ENCODE measurements at regions not wholly inside any gene's neighbourhood (a gene's known extent, or its start where the extent isn't known, plus 50 kb on each side); places are given as distances from the start of the nearest gene placed in this dataset.

- no peaks in the 10 kb centered on the region for H3K36me3 ChIP-seq (ENCODE audit: control insufficient read depth in 4 of 4, insufficient read depth in 4 of 4, low read length in 3 of 4)
- 57% methylated on average over 10 of the region's 10 CpGs for WGBS (ENCODE audit: insufficient coverage)
- DNase-seq, result peak; percentile 10 to 23 (median 18)
- H3K9me3 ChIP-seq (ENCODE audit: control extremely low read depth in 1 of 5, control insufficient read depth in 4 of 5, insufficient read depth in 2 of 5, low read depth in 1 of 5, low read length in 4 of 5), result no peaks in the 10 kb centered on the region
- POLR2A ChIA-PET, result no interaction called here
- H3K27ac ChIP-seq (ENCODE audit: insufficient read depth in 1 of 2, low read depth in 1 of 2, low read length in 2 of 2, poor library complexity in 1 of 2, severe bottlenecking in 2 of 2), result no peak overlapping the region
- H3K27me3 ChIP-seq (replicated peaks in 2 of 5; ENCODE audit: control insufficient read depth in 4 of 5, insufficient read depth in 5 of 5, low read length in 4 of 5), result peaks cover 0 to 11% (median 0%) of the 10 kb centered on the region in 5 experiments
- CTCF ChIA-PET, result interaction anchor here (1.3 to 1.5 kb wide), 3 partner anchors 25 to 147 kb away, joined by 3 to 5 read pairs (median 4); no protein-coding TSS in a partner anchor
- no peaks in the 10 kb centered on the region for H3K4me1 ChIP-seq (ENCODE audit: control extremely low read depth in 1 of 4, control insufficient read depth in 4 of 4, insufficient read depth in 4 of 4, low read length in 3 of 4)
- no peak overlapping the region for H3K4me3 ChIP-seq (ENCODE audit: control insufficient read depth in 1 of 7, extremely low read depth in 1 of 7, insufficient read depth in 4 of 7, low read depth in 2 of 7, low read length in 6 of 7)
Observed at GRCh38 chr17:36755586-36755985, 154.2 kb downstream of the MRM1 start.

GRCh38 chr17:36756695-36757094, 155.3 kb downstream of the MRM1 start:
- 86% methylated on average over 1 of the region's 3 CpGs for WGBS (ENCODE audit: insufficient coverage)
- CTCF ChIA-PET, result interaction anchor here (1.0 kb wide), 1 partner anchor 27 kb away, joined by 3 read pairs; no protein-coding TSS in a partner anchor
- Histone ChIP-seq H3K4me3 (ENCODE audit: control insufficient read depth in 1 of 7, extremely low read depth in 1 of 7, insufficient read depth in 4 of 7, low read depth in 2 of 7, low read length in 6 of 7) (no peak overlapping the region), H3K9me3 (ENCODE audit: control extremely low read depth in 1 of 5, control insufficient read depth in 4 of 5, insufficient read depth in 2 of 5, low read depth in 1 of 5, low read length in 4 of 5) (no peaks in the 10 kb centered on the region), H3K36me3 (ENCODE audit: control insufficient read depth in 4 of 4, insufficient read depth in 4 of 4, low read length in 3 of 4) (no peaks in the 10 kb centered on the region), H3K27me3 (replicated peaks in 2 of 5; ENCODE audit: control insufficient read depth in 4 of 5, insufficient read depth in 5 of 5, low read length in 4 of 5) (peaks cover 0 to 11% (median 0%) of the 10 kb centered on the region in 5 experiments), H3K27ac (ENCODE audit: insufficient read depth in 1 of 2, low read depth in 1 of 2, low read length in 2 of 2, poor library complexity in 1 of 2, severe bottlenecking in 2 of 2) (no peak overlapping the region), H3K4me1 (ENCODE audit: control extremely low read depth in 1 of 4, control insufficient read depth in 4 of 4, insufficient read depth in 4 of 4, low read length in 3 of 4) (no peaks in the 10 kb centered on the region)
- POLR2A ChIA-PET, result no interaction called here
- no peak for DNase-seq

GRCh38 chr17:36760425-36760824, 159.0 kb downstream of the MRM1 start:
- ChIA-PET CTCF (interaction anchor here (0.9 kb wide), 1 partner anchor 53 kb away, joined by 3 read pairs; no protein-coding TSS in a partner anchor), POLR2A (no interaction called here)
- WGBS (ENCODE audit: insufficient coverage), result 82% methylated on average over 4 of the region's 5 CpGs
- Histone ChIP-seq H3K4me3 (ENCODE audit: control insufficient read depth in 1 of 7, extremely low read depth in 1 of 7, insufficient read depth in 4 of 7, low read depth in 2 of 7, low read length in 6 of 7) (no peak overlapping the region), H3K27me3 (replicated peaks in 2 of 5; ENCODE audit: control insufficient read depth in 4 of 5, insufficient read depth in 5 of 5, low read length in 4 of 5) (peaks cover 0 to 5% (median 0%) of the 10 kb centered on the region in 5 experiments), H3K36me3 (ENCODE audit: control insufficient read depth in 4 of 4, insufficient read depth in 4 of 4, low read length in 3 of 4) (no peaks in the 10 kb centered on the region), H3K9me3 (ENCODE audit: control extremely low read depth in 1 of 5, control insufficient read depth in 4 of 5, insufficient read depth in 2 of 5, low read depth in 1 of 5, low read length in 4 of 5) (no peaks in the 10 kb centered on the region), H3K27ac (ENCODE audit: insufficient read depth in 1 of 2, low read depth in 1 of 2, low read length in 2 of 2, poor library complexity in 1 of 2, severe bottlenecking in 2 of 2) (no peak overlapping the region), H3K4me1 (ENCODE audit: control extremely low read depth in 1 of 4, control insufficient read depth in 4 of 4, insufficient read depth in 4 of 4, low read length in 3 of 4) (peaks cover 0 to 12% (median 7%) of the 10 kb centered on the region in 4 experiments)
- no peak for DNase-seq

GRCh38 chr17:36761203-36761950, 160.0 kb downstream of the MRM1 start:
- Histone ChIP-seq H3K36me3 (ENCODE audit: control insufficient read depth in 4 of 4, insufficient read depth in 4 of 4, low read length in 3 of 4) (no peaks in the 10 kb centered on the region), H3K4me3 (ENCODE audit: control insufficient read depth in 1 of 7, extremely low read depth in 1 of 7, insufficient read depth in 4 of 7, low read depth in 2 of 7, low read length in 6 of 7) (no peak overlapping the region), H3K9me3 (ENCODE audit: control extremely low read depth in 1 of 5, control insufficient read depth in 4 of 5, insufficient read depth in 2 of 5, low read depth in 1 of 5, low read length in 4 of 5) (no peaks in the 10 kb centered on the region), H3K4me1 (ENCODE audit: control extremely low read depth in 1 of 4, control insufficient read depth in 4 of 4, insufficient read depth in 4 of 4, low read length in 3 of 4) (peaks cover 0 to 12% (median 7%) of the 10 kb centered on the region in 4 experiments), H3K27me3 (replicated peaks in 2 of 5; ENCODE audit: control insufficient read depth in 4 of 5, insufficient read depth in 5 of 5, low read length in 4 of 5) (peaks cover 0 to 5% (median 0%) of the 10 kb centered on the region in 5 experiments), H3K27ac (ENCODE audit: insufficient read depth in 1 of 2, low read depth in 1 of 2, low read length in 2 of 2, poor library complexity in 1 of 2, severe bottlenecking in 2 of 2) (no peak overlapping the region)
- ChIA-PET CTCF (no interaction called here), POLR2A (no interaction called here)
- 90% methylated on average over 18 of the region's 26 CpGs for WGBS (ENCODE audit: insufficient coverage)
- no peak for DNase-seq

GRCh38 chr17:36765436-36766043, 164.2 kb downstream of the MRM1 start:
- CTCF ChIA-PET, result no interaction called here
- no peak overlapping the region for H3K4me3 ChIP-seq (ENCODE audit: control insufficient read depth in 1 of 7, extremely low read depth in 1 of 7, insufficient read depth in 4 of 7, low read depth in 2 of 7, low read length in 6 of 7)
- no peak overlapping the region for H3K27ac ChIP-seq (ENCODE audit: insufficient read depth in 1 of 2, low read depth in 1 of 2, low read length in 2 of 2, poor library complexity in 1 of 2, severe bottlenecking in 2 of 2)
- peaks cover 0 to 8% (median 0%) of the 10 kb centered on the region in 5 experiments for H3K27me3 ChIP-seq (replicated peaks in 2 of 5; ENCODE audit: control insufficient read depth in 4 of 5, insufficient read depth in 5 of 5, low read length in 4 of 5)
- no peaks in the 10 kb centered on the region for H3K9me3 ChIP-seq (ENCODE audit: control extremely low read depth in 1 of 5, control insufficient read depth in 4 of 5, insufficient read depth in 2 of 5, low read depth in 1 of 5, low read length in 4 of 5)
- 76% methylated on average over 9 of the region's 18 CpGs for WGBS (ENCODE audit: insufficient coverage)
- peaks cover 0 to 12% (median 7%) of the 10 kb centered on the region in 4 experiments for H3K4me1 ChIP-seq (ENCODE audit: control extremely low read depth in 1 of 4, control insufficient read depth in 4 of 4, insufficient read depth in 4 of 4, low read length in 3 of 4)
- DNase-seq, result no peak
- POLR2A ChIA-PET, result no interaction called here
- no peaks in the 10 kb centered on the region for H3K36me3 ChIP-seq (ENCODE audit: control insufficient read depth in 4 of 4, insufficient read depth in 4 of 4, low read length in 3 of 4)

GRCh38 chr17:36768394-36768793, 167.0 kb downstream of the MRM1 start:
- POLR2A ChIA-PET, result no interaction called here
- CTCF ChIA-PET, result no interaction called here
- H3K9me3 ChIP-seq (ENCODE audit: control extremely low read depth in 1 of 5, control insufficient read depth in 4 of 5, insufficient read depth in 2 of 5, low read depth in 1 of 5, low read length in 4 of 5), result no peaks in the 10 kb centered on the region

GRCh38 chr17:36773039-36773438, 164.2 kb upstream of the LHX1 start:
- H3K36me3 ChIP-seq (ENCODE audit: control insufficient read depth in 4 of 4, insufficient read depth in 4 of 4, low read length in 3 of 4), result no peaks in the 10 kb centered on the region
- WGBS (ENCODE audit: insufficient coverage), result 40% methylated on average over 1 of the region's 4 CpGs
- POLR2A ChIA-PET, result no interaction called here
- no peak overlapping the region for H3K27ac ChIP-seq (ENCODE audit: insufficient read depth in 1 of 2, low read depth in 1 of 2, low read length in 2 of 2, poor library complexity in 1 of 2, severe bottlenecking in 2 of 2)
- CTCF ChIA-PET, result no interaction called here
- no peak overlapping the region for H3K4me3 ChIP-seq (ENCODE audit: control insufficient read depth in 1 of 7, extremely low read depth in 1 of 7, insufficient read depth in 4 of 7, low read depth in 2 of 7, low read length in 6 of 7)
- no peaks in the 10 kb centered on the region for H3K4me1 ChIP-seq (ENCODE audit: control extremely low read depth in 1 of 4, control insufficient read depth in 4 of 4, insufficient read depth in 4 of 4, low read length in 3 of 4)
- DNase-seq, result no peak
- no peaks in the 10 kb centered on the region for H3K9me3 ChIP-seq (ENCODE audit: control extremely low read depth in 1 of 5, control insufficient read depth in 4 of 5, insufficient read depth in 2 of 5, low read depth in 1 of 5, low read length in 4 of 5)
- peaks cover 2 to 35% (median 15%) of the 10 kb centered on the region in 5 experiments for H3K27me3 ChIP-seq (replicated peaks in 2 of 5; ENCODE audit: control insufficient read depth in 4 of 5, insufficient read depth in 5 of 5, low read length in 4 of 5)

More at GRCh38 chr17:36768394-36768793, 167.0 kb downstream of the MRM1 start:
- H3K27ac ChIP-seq (ENCODE audit: insufficient read depth in 1 of 2, low read depth in 1 of 2, low read length in 2 of 2, poor library complexity in 1 of 2, severe bottlenecking in 2 of 2), result no peak overlapping the region
- H3K4me1 ChIP-seq (ENCODE audit: control extremely low read depth in 1 of 4, control insufficient read depth in 4 of 4, insufficient read depth in 4 of 4, low read length in 3 of 4), result peaks cover 0 to 4% (median 2%) of the 10 kb centered on the region in 4 experiments
- no peaks in the 10 kb centered on the region for H3K36me3 ChIP-seq (ENCODE audit: control insufficient read depth in 4 of 4, insufficient read depth in 4 of 4, low read length in 3 of 4)
- no peak for DNase-seq
- no peak overlapping the region for H3K4me3 ChIP-seq (ENCODE audit: control insufficient read depth in 1 of 7, extremely low read depth in 1 of 7, insufficient read depth in 4 of 7, low read depth in 2 of 7, low read length in 6 of 7)
- H3K27me3 ChIP-seq (replicated peaks in 2 of 5; ENCODE audit: control insufficient read depth in 4 of 5, insufficient read depth in 5 of 5, low read length in 4 of 5), result peaks cover 0 to 21% (median 12%) of the 10 kb centered on the region in 5 experiments
- WGBS (ENCODE audit: insufficient coverage), result 36% methylated on average over 2 of the region's 13 CpGs

Data from common myeloid progenitor, CD34-positive (primary cell).